ENCODE measurements at regions not wholly inside any gene's neighbourhood (a gene's known extent, or its start where the extent isn't known, plus 50 kb on each side); places are given as distances from the start of the nearest gene placed in this dataset.

DNA sequence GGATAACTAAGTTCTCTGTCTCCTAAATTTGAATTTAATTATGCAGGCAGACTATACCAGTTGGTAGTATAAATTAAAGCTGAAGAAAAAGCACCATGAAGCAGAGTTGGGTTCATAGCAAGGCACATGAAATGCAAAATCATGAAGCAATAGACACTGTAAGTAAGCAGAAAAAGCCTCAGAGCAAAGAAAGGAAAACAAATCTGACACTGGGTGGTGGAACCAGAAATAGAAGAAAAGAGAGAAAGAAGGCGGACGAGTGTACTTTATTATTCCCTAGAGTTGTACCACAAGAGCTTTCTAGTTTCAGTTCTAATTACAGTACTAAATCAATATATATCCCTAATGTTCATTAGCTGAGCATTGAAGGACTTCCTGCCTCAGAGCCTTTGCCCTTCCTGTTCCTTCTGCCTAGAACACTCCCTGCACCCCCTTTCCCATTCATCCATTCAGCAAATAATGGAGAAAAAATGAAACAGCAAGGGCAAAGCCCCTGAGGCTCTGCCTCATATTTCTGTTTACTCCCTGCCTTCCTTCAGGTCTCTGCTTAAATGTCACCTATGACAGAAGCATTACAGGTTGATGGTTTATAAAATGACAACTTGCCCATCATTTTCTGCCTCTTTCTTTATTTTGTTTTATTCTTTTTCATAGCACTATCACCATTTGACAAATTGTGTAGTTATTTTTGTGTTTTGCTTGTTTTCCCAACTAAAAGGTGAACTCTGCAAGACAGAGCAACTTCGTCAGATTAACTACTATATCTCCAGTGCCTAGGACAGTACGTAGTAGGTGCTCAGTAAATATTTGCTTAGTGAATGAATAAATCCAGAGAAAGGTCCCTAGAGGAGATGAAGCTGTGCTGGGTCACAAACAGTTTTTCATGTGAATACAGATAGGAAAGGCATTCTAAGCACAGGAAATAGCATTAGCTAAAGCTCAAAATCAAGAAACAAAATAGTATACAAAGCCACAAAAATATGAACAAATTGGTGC, 154.0 kb upstream of the RASGEF1B start:
- DNase-seq, result no peak

DNA sequence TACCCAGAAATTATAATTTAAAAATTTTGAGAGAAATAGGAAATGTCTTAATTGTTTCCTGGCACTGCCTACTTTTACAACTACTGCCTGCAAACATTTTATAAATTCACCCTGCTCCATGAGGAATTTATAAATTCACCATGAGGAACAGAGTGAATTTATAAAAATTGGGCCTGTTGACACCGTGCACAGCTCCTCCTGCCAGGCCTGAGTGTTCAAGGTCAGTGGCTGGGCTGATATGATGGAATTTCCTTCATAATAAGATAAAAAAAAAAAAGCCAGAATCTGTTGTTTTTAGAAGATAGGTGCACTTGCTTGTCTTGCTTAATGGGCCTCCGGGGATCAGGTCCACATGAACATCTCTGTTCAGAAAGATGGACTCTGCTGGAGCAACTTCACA, 151.7 kb upstream of the RASGEF1B start:
- no peak for DNase-seq

GRCh38 chr4:81622474-81623184, 150.9 kb upstream of the RASGEF1B start:
- DNase-seq, result no peak

DNA sequence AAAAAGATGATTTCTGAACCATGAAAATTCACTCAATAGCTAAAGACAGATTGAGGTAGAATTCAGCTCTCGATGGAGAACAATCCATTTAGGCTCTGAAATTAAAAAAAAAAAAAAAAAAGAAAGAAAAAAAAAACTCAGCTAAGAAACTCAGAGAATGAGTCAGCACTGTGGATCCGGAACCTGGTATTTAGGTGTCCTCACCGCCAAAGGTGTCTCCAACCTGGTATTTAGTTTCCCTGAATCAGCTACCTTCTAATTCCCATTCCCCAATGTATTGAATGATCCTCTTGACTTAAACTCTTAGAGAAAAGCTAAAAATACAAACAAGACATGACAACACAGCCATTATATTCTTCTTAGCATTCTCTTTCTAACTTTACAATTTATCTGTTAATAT, 150.3 kb upstream of the RASGEF1B start:
- no peak for DNase-seq

DNA sequence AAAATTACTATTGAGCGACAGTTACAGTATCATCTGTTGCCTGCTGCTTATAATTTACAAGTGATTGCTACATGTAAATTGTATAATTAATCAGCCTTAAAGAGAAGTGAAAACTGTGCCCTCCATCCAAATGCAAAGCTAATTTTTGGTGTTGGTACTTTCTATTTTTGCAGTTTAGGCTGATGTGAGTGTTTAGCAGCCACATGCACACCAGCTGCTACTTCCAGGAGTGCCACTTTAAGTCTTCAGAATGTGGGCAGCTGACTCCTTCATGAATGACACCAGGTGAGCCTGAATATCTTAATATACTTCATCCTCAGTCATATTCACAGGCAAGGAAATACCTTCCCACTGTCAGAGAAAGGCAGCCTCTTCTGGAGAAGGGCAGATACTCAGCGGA, 149.8 kb upstream of the RASGEF1B start:
- DNase-seq, result no peak

- DNase-seq, result no peak
These were observed 148.7 kb upstream of the RASGEF1B start for GRCh38 chr4:81620442-81620841.

GRCh38 chr4:81617545-81617944, 145.8 kb upstream of the RASGEF1B start:
- DNase-seq, result no peak

DNA sequence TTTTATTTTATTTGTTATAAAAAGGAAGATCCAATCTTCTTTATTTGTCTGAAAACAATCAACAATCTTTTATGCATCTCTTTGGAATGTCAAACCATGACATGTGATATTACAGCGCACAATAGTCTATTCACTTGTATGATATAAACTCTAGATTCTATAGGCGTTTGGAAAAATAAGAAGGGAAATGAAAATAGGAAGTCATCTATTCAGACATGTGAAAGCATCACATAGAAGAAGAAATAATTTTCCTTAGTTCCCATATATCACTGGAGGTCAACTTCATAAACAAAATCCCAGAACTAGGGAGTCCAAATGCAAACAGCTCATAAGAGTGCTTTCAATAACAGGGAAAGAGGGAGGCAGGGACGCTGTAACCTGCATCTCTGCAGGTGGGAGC, 139.5 kb upstream of the RASGEF1B start:
- DNase-seq, result no peak

GRCh38 chr4:81609844-81610243, 138.1 kb upstream of the RASGEF1B start:
- no peak for DNase-seq

GRCh38 chr4:81607950-81608349, 136.2 kb upstream of the RASGEF1B start:
- no peak for DNase-seq

GRCh38 chr4:81606801-81607501, 135.2 kb upstream of the RASGEF1B start:
- no peak for DNase-seq

DNA sequence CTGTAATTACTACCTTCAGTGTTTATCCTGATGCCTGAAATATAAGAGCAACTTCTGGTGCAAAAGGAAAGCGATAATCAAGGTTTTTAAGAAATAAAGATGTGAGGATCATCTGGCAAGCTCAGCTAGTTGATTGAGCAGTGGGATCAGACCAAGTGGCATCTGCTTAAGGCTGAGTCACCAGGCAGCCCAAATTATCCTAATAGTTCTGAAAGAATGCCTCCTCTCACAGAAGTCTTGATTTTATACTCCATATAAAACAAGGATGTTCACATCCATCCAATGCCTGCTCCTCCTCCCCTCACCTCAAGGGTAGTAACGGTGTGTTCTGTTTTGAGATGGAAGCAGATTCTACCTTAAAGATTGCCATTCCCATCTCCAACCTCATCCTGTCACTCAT, 134.5 kb upstream of the RASGEF1B start:
- no peak for DNase-seq

GRCh38 chr4:81605271-81605670, 133.6 kb upstream of the RASGEF1B start:
- DNase-seq, result no peak

DNA sequence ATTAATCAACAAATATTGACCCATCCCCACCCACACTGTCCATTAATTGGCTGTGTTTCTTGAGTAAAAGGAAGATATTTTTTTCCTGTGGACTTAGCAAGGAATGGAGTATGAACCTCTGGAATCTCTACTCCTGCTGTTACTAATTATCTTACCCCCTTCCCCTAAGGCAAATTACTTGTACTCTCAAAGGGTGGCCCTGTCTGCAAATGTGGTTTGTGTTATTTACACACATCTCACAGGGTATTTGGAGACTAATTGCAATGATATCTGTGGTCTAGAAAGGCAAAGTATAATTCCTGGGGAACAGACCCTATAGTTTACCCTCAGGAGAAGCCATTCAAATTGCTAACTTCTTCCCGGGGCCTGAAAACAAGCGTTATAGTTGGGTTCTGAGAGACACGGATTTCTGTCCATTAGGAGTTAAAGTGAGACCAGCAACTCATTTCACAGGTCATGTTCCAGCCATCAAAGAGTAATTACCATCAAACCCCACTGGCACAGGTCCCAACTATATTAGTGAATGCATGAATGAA, 133.0 kb upstream of the RASGEF1B start:
- DNase-seq, result no peak

GRCh38 chr4:81602854-81603253, 131.1 kb upstream of the RASGEF1B start:
- no peak for DNase-seq

DNA sequence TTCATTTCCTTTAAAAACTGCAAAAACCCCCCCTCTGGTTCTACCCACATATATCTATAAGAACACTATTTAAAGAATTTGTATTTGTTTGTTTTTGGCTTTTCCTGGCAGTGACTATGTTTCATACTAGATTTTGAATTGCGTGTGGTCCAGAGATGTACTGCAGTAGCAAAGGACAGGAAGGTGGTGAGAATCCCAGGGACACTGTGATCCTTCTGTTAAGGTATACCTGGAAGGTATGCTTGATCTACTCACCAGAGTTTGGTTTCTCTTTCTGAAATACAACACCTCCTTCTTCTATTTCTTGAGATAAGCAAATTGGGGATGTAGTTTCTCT, 129.6 kb upstream of the RASGEF1B start:
- DNase-seq, result no peak

- peak; percentile 91 for DNase-seq
These were observed 129.0 kb upstream of the RASGEF1B start for GRCh38 chr4:81600520-81601357.

- DNase-seq, result peak; percentile 70
These were observed 128.2 kb upstream of the RASGEF1B start for GRCh38 chr4:81599742-81600380.

DNA sequence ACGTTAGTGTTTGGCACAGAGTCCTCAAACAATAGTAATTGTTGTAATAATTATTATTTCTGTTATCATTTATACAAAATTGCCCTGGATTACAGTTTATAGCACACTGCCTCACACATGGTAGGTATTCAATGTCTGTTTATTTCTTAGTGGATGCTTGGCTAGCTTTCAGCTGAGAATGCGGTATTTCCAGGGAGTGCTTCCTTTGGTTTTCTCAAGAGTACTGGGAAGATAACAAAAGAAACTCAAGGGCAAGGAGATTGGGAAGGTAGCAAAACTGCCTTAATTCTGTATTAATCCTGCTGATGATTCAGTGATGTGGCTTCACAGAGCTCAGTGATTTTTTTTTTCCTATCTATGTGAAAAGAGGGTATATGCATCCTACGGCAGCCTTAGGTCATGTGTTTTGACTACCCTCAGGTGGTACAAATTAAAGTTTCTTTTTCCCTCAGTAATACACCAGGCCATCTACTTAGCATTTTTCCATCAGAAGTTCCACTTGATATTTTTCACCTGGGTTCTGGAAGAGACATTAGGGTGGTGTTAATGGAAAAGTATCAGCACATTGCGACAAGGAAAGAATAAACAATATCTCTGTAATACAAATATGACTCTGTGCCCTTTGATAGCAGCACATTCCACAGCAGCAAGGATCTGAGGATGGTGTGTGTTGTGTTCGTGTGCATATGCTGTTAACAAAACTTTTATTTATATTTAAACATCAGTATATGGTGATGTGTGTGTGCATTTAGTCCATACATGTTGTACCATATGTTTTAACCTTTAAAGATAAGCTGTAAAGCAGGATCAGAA, 124.3 kb upstream of the RASGEF1B start:
- DNase-seq, result no peak

DNA sequence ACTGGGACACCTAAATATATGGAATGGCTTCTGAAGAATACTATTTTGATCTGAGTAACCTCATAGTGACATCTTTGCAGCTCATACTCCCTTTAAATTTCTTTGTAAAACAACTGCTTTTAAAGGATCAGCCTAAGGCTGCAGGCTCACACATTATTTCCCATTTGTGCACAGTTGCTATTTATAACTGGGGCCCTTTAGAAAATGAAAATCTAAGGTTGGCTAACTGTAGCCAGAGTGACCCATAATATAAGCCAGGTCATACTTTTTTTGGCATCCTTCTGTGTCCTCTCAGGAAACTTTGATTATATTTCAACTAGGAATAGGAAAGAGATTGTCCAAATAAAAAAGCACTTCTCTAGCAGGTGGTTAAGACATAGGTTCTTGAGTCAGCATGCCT, 123.6 kb upstream of the RASGEF1B start:
- DNase-seq, result no peak

Measured in tongue (tissue), 1 donor.